ENCODE measurements at regions not wholly inside any gene's neighbourhood (a gene's known extent, or its start where the extent isn't known, plus 50 kb on each side); places are given as distances from the start of the nearest gene placed in this dataset.
"Not testable (repeated sequence)": the region's sequence is repeated elsewhere in the genome, so short reads cannot be mapped to it uniquely, and the experiment has no call there.

DNA sequence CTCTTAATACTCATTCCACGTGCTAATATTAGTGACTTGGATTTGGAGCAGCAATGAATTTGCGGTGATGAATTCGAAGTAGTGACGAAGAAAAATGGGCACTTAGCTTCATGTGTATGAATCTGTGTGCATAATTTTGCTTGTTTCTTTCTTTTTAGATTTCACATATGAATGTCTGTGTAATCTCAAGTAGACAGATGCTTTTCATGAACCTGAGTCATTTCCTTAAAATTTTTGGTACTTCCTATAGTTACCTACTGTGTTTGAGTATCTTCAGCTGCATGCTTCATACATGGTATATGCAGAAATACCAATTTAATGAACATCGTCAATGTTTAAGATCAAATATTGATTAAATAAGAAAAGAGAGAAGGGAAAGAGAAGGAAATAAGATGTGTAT lies 540.2 kb downstream of the RAB38 start:
- no peak for DNase-seq (ENCODE audit: low spot score)

DNA sequence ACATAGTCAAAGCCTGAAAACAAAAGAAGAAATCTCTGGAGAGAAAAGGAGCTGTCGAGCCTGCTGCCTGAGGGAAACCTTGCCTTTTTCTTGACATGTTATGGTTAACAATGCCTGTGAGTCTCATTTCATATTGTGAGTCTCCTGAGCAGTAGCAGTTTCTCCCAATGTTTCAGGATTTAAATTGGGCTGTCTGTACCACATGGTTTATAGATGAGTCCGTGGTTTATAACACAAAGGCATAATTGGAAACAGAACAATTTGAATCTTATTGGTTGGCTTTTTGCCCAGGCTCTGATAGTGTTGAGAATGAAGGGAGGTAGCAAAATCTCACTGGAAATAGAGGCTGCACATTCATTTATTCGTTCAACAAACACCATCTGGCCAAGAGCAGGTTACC lies 540.9 kb downstream of the RAB38 start:
- DNase-seq (ENCODE audit: low spot score), result no peak

DNA sequence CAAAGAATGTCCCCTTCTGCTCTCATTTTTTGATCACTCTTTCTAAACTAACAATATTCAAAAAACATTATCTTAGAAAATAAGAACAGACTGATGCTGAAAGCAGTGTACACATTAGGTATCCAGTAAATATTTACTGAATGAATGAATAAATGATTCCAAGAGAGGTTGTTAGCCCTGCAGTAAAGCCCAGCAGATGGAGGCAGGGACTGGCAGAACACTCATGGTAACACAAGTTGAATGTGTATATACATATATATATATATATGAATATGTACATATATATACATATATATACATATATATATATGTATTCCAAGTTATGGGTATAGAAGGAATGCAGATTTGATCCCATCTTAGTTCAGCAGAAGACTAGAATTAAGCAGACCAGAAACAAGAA lies 546.3 kb downstream of the RAB38 start:
- DNase-seq (ENCODE audit: low spot score), result no peak

DNA sequence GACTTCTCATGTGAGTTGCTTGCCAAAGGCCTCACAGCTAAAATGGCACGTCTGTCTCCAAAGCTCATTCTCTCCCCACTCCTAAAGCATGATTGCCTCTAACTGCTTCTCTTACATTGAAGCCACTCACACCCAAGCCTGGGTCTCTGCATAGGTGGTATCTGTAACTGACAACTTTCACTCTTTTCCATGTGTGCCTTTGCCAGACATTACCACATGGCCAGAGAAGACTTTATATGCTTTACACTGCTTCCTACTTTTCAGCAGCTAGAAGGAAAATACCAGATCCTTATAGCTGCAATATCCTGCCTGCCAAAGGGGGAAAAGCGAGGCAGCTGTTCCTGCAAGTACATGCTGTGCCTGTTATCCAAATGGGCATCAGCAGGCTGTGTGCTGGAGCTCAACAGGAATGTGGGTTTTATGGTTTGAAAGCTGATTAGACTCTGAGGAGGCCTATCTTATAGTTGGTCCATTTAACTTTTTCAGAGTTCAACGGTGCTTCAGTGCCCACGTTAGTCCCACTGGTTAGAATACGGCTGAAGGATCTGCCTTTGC lies 547.1 kb downstream of the RAB38 start:
- no peak for DNase-seq (ENCODE audit: low spot score)

DNA sequence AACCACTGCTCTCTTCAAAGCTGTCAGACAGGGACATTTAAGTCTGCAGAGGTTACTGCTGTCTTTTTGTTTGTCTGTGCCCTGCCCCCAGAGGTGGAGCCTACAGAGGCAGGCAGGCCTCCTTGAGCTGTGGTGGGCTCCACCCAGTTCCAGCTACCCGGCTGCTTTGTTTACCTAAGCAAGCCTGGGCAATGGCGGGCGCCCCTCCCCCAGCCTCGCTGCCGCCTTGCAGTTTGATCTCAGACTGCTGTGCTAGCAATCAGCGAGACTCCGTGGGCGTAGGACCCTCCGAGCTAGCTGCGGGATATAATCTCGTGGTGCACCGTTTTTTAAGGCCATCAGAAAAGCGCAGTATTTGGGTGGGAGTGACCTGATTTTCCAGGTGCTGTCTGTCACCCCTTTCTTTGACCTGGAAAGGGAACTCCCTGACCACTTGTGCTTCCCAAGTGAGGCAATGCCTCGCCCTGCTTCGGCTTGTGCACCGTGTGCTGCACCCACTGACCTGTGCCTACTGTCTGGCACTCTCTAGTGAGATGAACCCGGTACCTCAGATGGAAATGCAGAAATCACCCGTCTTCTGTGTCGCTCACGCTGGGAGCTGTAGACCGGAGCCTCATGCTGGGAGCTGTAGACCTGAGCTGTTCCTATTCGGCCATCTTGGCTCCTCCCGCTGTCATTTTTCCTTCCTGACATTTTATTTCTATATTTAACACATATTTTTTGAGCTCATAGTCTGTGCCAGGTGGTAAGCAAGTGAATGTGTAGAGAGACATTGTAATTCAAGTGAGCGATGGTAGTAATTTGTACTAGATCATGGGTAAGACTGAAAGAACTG lies 551.5 kb downstream of the RAB38 start:
- not testable (repeated sequence) for DNase-seq (ENCODE audit: low spot score)

DNA sequence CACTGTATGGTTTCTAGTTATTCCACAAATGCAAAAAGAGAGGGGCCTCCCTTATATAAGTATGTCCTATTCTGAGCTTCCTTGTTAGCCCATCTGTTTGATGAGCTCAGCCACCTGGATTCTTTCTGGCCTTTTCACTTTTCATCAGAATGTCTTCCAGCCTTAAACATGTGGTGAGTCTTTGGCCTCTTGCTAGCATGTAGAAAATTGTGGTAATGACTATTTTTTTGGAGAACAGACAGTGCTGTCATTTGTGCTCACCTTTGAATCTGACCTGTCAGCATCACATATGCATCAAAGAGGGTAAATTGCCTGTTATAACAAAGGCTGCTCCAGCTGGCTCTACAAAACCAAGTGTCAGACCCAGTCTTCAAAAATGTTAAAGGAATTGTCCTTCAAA lies 558.7 kb downstream of the RAB38 start:
- DNase-seq (ENCODE audit: low spot score), result no peak

DNA sequence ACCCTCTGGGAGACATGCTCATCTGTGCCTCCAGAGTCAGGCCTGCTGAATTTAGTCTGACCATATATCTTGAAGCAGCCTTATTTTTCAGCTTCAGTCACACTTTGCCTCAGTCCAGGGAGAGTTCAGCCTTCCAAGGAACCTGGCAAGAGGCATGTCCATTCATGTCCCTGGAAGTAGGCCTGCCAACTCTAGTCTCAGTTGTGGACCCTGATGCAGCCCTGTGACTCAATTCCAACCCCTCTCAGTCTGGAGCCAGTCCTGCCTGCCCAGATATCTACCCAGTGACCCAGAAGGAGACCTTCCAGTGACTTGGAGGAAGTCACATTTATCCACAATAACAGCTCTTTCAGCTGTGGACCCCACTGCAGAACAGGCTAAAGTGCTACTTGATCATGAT lies 566.6 kb downstream of the TMEM135 start:
- DNase-seq (ENCODE audit: low spot score), result no peak

DNA sequence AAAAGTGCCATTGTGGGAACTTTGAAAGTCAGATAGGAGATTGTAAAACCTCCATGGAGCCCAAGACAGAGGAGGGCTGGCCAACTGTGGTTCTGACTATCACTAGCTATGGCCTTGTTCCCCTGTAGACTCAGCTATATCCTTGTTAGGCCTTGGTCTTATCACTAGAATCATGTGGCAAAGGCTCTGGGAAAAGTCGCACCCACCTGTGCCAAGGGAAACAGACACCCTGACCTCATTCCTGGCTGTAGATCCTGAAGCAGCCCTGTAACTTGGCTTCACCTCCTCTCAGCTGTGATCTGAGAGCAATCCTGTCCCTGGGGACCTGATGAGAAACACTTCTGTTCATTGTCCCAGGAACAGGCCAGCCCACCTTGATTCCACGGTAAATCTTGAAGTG lies 566.2 kb downstream of the TMEM135 start:
- DNase-seq (ENCODE audit: low spot score), result no peak

DNA sequence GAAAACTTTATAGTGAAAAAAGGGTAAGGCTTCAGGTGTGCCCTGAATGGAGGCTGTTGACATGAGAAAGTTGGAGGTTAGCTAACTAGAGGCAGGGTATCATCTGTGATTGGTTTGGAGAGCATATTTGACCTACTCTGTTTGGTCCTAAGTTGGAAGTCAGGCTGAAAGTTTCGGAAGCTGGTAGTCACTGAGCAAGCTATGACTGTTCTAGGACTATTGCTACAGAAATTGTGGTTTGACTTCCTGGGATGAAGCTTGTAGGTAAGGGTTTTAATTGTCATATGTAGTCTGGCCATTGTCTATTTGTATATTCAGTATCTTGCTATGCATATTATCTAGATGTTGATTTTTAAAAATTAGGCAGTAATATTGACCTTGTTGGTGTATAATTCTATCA lies 565.0 kb downstream of the TMEM135 start:
- no peak for DNase-seq (ENCODE audit: low spot score)

DNA sequence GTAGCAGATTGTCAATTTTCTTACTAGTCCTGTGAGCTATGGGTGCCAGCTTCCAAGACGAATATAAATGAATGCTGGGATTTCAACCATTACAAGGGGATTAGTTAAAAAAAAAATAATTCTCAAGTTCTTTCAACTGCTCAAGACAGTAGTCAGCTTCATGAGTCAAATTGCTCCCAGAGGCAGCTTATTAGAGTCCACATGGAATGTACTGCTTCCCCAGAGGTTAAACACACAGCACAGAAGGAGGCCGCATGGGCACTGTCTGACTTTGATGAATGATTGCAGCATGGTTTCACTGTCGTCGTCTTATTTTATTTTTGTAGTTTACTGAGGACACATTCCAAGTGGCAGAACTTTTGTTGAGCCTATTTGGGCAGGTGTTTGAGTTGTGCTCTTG lies 563.2 kb downstream of the TMEM135 start:
- DNase-seq (ENCODE audit: low spot score), result no peak

DNA sequence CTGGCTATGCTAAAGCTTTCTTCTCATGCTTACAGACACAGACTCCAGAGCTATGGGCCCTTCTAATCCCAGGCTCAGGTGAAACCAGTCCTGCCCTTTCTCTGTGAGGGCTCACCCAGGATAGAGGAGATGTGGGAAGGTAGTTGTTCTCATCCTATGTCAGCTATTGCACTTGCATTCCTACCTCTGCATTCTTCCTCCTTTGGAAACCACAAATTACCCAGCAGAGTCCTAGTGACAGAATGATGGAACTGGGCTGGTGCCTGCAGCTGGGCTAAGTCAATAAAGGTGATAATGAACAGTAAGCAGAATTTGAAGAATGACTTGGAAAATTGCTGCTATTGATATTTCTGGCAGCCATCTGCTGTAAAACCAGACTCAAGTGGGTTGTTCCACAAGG lies 560.0 kb downstream of the TMEM135 start:
- DNase-seq (ENCODE audit: low spot score), result peak; percentile 5

DNA sequence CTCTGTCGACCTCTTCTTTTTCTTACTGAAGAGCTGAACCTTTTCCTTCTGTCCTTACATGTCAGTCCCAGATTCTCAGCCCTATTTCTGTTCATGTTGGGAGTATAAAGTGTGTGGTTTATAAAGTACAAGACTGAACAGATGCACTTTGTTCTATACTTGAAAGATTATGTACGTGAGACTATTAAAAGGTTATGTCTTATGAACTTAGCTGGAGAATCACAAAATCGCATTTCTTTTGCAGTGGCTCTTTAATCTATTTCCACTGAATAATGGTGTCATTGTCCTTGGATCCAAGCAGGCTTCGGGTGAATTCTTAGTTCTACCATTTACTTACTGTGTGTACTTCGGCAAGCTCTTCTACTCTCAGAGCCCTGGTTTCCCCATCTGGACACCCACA lies 558.4 kb downstream of the TMEM135 start:
- DNase-seq (ENCODE audit: low spot score), result no peak

DNA sequence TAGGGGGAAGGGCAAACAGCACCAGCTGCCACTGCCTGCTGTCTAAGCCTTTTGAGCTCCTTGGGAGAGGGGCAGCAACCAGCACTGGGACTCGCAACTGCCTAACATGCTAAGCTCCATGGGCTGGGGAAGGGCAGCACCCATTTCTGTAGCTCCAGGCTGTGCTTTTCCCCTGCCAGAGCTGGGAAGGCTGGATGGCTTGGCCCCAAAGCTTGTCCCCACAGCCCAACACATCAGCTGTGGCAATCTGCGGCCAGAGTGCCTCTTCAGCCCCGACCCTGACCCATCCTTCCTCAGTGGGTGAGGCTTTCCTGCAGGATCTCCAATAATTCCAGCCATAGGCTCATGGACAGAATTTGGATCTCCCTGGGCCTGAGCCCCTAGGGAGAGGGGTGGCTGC lies 551.3 kb downstream of the TMEM135 start:
- DNase-seq (ENCODE audit: low spot score), result no peak

DNA sequence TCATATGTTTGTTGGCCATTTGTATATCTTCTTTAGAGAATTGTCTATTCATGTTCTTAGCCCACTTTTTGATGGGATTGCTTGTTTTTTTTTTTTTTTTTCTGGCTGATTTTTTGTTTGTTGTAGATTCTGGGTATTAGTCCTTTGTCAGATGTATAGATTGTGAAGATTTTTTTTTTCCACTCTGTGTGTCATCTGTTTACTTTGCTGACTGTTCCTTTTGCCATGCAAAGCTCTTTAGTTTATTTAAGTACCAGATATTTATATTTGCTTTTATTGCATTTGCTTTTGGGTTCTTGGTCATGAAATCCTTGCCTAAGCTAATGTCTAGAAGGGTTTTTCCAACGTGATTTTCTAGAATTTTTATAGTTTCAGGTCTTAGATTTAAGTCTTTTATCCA lies 547.9 kb downstream of the TMEM135 start:
- not testable (repeated sequence) for DNase-seq (ENCODE audit: low spot score)

DNA sequence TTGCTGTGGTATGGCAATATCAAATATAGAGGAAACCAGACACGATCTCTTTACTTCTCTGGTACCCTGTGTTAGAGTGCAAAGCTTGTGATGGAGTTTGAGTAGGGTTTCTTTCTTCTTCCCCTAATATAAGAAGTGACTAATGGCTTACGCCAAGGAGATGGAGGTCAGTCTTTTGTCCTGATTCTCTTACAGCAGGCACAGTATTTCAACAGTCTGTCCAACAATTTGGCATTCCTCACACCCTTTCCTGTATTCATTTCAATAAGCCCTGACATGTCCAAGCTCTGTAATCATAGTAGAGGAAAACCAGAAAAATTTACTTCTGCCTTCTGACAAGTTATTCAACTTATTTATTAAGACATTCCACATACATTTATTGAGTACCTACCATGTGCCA lies 546.2 kb downstream of the TMEM135 start:
- no peak for DNase-seq (ENCODE audit: low spot score)

DNA sequence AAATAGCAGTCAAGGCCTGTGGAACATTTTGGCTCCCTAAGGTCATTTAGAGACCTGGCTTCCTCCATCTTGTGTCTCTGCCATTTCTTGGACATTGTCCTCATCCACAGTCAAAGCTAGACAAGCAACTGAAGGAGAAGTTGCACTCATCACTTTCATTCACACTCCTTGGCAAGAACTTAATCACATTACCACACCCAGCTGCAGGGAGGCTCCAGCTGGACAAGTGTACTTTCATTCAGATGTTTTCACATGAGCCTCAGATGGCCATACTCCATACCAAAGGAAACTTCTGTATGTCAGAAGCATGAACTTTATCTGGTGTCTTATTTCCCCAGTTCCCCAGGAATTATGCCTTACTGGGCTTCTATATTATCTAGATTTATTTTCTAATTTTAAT lies 537.4 kb downstream of the TMEM135 start:
- no peak for DNase-seq (ENCODE audit: low spot score)

DNA sequence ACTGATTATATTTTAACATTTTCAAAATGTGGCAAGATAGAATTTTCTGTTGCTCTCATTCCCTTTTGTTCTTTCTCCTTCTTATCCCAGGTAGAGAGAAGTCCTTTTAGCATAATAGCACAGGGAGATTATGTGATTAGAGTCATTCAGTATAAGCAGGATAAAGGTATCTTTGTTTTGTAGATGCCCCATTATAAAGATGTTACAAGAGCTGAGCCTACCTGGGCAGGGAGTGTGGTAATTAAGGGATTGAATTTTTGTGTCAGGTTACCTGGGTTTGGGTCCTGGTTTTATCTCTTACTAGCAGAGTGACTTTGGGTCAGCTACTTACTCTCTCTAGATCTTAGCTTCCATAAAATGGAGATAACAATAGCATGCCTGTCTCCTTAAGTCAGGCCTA lies 536.5 kb downstream of the TMEM135 start:
- no peak for DNase-seq (ENCODE audit: low spot score)

DNA sequence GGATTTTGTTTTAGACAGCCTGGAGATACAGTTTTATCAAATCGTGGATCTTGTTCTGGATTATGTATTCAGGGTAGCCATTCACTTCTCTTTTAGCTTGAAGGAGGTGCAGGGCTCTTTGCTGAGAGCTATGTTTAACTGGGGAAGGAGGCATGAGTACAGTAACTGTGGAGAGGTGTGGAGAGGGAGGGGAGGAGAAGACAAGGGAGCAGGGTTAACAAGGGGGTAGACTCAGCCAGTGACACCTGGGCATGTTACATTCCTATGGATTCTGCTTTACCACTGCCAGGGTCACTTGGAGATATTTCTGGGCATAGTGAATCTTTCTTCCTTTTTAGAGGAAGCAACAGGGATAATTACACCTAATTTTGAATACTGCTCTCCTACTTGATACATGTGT lies 536.0 kb downstream of the TMEM135 start:
- no peak for DNase-seq (ENCODE audit: low spot score)

DNA sequence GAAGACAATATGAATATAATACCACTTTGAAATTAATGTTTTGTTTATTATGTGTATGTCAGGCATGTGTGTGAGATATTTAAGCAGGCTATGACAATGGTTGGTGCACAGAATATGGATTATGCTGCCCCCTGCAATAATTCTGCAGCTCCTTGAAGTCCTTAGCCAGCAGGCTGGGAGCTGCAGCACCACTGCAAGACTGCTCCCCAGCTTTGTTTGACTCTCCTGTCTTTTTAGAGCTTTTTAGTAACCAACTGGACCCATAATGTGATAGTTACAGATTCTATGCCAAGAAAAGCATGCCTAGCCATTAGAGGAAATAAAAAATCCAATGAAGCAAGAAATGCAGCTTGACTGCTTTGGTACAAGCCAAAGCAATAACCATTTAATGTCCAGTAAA lies 535.1 kb downstream of the TMEM135 start:
- no peak for DNase-seq (ENCODE audit: low spot score)

DNA sequence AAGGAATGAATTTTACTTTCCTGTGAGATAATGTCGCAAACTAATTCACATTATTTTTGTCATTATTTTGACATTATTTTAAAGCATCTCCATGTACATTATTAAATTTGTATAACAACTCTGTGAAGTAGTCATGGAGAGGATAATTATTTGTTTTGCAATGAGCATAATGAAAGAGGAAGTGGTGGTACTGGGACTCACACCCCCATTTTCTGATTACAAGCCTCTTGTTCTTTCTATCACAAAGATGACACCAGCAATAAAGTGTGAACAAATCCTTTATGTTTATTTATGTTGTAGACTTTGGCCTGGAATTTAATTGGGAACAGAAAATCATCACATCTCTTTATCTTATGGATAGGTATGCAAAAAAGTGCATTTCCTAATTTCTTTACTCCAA lies 522.6 kb downstream of the TMEM135 start:
- DNase-seq (ENCODE audit: low spot score), result no peak

DNA sequence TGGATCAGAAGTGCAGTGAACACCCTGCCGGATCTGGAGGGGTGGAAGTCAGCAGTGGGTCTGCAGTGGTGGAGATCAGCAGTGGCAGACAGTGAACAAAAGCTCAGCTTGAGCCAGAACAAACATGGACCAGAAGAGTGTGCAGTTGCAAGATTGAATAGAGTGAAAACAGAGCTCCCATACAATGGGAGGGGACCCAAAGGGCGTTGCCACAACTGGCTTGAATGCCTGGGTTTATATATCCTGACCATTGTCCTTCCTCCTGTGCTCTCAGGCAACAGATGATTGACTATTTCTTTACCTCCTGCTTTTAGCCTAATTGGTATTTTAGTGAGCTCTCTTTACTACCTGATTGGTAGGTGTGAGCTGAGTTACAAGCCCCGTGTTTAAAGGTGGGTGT lies 522.1 kb downstream of the TMEM135 start:
- DNase-seq (ENCODE audit: low spot score), result not testable (repeated sequence)

DNA sequence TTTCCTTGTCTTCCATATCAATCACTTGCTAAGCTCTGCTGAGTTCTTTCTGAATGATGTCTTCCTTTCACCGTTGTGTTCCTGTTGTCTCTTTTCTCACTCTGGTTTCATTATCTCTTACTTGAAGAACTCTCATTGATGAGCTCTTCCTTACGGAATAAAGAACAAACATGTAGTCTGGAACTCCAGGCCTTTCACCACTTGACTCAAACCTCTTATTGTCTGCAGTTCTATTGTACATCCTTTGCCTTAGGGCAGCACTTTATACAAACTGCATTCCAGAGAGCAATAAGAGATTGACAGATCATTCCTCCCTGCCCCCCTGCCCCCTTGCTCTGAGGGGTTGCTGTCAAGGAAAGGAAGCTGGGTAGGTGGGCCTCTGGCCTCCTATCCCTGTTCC lies 517.4 kb downstream of the TMEM135 start:
- DNase-seq (ENCODE audit: low spot score), result no peak

DNA sequence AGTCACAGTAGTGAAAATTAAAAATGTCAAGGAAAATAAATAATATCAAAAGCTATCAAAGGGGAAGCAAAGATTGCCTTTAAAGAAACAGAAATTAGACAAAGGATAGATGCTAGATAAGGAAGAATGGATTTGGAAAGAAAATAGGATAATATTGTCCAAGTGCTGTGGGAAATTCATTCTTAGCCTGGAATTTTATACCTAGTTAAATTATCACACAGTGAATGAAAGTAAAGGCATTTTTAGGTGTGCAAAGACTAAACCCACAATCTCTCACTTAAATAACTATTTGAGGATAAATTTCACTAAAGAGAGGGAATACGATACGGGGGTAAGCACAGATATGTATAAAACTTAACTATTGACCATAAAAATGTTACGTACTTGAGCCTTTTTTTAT lies 511.1 kb downstream of the TMEM135 start:
- no peak for DNase-seq (ENCODE audit: low spot score)

DNA sequence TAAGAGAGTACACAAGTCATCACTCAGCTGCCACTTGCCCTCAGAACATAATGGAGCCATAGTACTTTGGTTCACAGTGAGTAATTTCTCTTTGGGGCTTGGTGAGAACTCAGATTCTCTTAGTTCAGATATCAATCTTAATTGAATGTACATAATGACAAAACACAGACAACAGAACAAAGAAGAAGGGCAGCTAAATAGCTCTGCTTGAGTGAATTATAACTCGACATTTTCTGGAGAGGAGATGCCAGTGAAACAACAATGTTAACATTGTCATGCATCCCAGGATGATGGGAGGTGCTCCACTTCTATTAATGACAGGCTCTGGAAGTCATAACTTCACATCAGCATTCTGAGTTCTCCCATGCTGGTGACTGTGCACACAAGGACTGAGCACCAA lies 508.1 kb downstream of the TMEM135 start:
- DNase-seq (ENCODE audit: low spot score), result no peak

Data from SW480 (cell line).